ENCODE measurements at regions not wholly inside any gene's neighbourhood (a gene's known extent, or its start where the extent isn't known, plus 50 kb on each side); places are given as distances from the start of the nearest gene placed in this dataset.
A peak's percentile ranks its signal among the peaks of the same experiment; 100 is the strongest.

GRCh38 chr13:59441068-59441467, 722.7 kb downstream of the DIAPH3 start:
- peak in 1 of 4 experiments; percentile 0 for DNase-seq

DNA sequence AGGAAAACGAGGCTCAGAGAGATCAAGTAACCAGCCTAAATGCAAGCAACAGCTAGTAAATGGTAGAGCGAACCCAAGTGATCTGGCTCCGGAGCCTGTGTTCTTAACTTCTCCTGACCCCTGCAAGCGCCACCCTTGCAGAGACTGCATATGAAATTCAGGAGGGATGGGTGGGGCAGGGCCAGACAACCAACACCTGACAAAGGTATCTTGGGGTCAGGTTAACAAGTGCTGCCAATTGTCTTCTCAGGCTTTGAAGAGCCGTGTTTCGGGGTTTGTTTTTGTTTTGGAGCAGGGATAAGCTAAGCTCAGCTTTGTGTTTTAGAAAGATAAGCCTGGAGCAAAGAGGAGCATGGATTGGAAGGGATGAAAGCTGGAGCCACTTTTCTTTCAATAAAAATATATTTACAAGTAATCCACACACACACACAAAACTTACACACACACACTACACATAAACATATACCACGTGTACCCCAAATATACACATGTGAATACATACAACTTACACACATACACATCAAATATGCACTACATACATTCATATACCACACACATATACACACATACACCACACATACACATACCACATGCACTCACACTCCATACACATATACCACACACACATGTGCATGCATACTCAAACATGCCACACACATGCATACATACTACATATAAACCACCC, 722.0 kb downstream of the DIAPH3 start:
- DNase-seq: no peak

- no peak for DNase-seq
Observed at GRCh38 chr13:59442461-59442860, 721.3 kb downstream of the DIAPH3 start.

DNA sequence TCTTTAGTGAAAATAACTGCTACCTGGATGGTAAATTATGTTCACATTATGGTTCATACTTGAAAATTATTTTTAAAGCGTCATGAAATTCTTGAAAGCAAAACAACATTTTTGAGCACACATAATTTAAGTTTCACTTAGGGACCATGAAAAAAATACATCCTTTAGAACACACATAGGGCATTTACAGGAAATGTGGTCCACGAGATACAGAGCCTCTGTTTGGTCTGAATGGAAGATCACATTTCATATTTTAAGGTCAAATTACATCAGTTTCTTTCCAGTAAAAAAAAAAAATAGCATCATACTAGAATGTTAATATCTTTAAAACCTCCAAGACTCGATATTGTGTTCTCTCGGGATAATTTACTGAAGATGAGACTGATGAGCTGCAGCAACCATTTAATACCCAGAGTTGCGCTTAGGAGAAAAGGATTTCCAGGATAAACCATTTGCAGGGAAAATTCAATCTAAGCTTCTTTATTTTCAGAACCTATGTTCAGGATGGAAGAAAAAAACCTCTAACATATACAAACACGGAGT, 720.7 kb downstream of the DIAPH3 start:
- DNase-seq: no peak

- DNase-seq: no peak
Observed at GRCh38 chr13:59444210-59444857, 719.4 kb downstream of the DIAPH3 start.

DNA sequence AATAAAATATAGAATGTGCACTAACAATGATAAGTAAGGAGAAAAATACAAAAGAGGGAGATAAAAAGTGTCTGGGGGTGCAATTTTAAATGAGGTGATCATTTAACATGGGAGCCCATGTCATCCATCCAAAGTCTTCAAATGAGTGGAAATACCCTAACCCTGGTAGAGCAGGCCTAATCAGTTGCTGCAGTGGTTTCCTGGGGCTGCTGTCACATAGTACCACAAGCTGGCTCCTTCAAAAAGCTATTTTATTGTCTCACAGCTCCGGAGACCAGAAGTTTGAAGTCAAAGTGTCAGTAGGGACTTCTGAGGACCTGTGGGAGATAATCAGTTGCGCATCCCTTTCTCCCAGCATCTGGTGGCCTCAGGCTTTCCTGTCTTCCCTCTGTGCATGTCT, 717.9 kb downstream of the DIAPH3 start:
- no peak for DNase-seq

DNA sequence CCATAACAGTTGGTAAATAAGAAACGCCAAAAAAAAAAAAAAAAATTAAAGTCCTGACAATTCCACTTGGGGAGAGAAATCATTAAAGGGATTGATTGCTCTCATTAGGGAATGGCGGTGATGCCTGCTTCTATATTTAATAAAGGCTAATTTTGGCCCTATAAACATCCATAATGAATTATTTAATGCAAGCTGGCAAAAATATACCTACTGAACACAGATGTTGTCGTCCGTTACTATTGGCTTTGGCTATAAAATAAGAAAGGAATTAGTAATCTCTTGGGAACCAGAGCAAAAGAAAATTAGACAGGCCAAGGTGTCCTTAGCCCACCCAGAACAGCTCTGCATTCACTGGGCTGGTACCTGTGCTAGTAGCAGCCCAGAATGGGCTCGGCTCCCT, 717.3 kb downstream of the DIAPH3 start:
- no peak for DNase-seq

DNA sequence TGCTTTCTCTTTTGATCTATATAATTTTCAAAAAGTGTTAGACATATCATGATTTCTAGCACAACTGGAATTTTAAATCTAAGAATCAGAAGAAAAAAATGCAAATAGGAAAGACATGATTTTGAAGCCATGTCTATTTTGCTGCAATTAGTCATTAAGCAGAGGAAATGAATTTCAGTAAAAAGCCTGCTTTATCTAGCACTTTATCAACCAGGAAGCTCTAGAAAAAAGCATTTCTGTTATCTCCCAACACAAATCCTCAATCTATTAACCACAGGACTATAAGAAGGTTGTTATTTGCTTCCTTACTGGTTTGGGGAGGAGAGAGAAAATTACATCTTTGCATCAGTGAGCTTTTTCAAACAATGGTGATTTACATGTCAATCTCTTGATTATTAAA, 716.7 kb downstream of the DIAPH3 start:
- DNase-seq: no peak

GRCh38 chr13:59447846-59448620, 715.7 kb downstream of the DIAPH3 start:
- no peak for DNase-seq

DNA sequence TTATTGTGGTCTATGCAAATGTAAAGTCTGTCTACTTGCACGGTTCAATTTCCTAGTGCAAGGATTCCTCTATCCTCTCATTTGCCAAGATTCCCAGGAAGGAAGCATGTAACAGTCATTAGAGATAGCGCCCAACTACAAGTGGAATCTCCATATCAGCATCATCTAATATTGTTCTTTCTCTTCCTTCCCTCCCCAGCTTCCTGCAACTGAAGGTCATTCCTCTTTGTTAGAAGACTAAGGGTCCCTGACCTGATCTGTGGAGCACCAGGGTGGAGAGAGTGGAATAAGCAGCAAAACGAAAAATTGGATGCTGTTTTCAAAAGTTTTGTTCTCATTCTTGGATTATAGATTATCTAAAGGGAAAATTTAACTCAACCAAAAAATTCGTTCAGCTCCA, 714.0 kb downstream of the DIAPH3 start:
- DNase-seq: no peak

DNA sequence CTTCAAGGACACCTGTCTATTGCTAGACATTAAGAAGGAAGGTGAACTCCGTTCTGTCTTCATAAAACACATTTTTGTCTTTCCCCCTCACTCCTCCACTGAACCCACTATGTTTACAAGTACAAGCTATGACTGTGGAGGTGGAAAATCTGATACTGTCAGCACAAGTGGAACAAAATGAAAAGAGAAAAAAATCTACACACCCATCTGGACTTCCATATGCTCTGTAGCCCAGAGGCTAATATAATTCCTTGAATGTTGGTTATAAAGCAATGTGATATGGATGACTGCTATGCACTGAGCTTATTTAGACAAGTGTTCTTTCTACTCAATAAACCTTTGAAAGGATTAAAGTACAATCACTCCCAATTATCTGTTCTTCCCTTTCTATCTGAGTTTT, 713.5 kb downstream of the DIAPH3 start:
- no peak for DNase-seq

- DNase-seq: no peak
Observed at GRCh38 chr13:59451236-59451635, 712.5 kb downstream of the DIAPH3 start.

DNA sequence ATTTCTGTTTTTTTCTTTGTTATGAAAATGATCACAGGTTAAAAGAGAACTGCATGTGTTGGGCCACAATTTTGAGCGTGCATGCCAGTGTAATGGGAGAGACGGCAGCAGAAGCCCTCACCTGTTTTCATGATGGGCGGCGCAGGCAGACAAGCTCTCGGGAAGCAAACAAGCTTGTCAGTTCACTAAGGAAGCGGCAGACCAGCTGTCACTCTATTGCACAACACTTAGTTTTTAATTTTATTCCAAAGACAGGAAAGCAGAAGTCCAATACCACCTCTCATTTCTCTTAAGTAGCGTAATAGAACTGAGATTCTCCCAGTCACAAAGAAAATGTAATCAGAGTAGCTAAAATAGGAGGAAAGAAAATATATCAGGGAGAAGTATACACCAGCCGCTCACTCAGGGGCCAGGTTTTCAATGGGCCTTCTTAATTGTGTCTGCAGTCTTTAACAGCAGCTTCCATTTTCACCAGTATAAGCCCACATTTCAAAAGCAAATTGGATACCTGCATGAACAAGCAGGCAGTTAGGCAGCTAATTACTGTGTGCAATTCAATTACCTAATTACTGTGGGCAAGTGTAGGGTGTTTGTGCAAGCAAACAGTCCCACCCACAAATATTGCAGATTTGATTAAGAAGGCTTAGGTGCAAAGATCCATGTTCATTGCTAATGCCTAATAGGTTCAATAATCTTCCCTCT, 711.4 kb downstream of the DIAPH3 start:
- DNase-seq: no peak

- DNase-seq: no peak
Observed at GRCh38 chr13:59458908-59459579, 704.7 kb downstream of the DIAPH3 start.

GRCh38 chr13:59459972-59460371, 703.8 kb downstream of the DIAPH3 start:
- DNase-seq: no peak

- DNase-seq: no peak
Observed at GRCh38 chr13:59461411-59461810, 702.3 kb downstream of the DIAPH3 start.

GRCh38 chr13:59463023-59463422, 700.7 kb downstream of the DIAPH3 start:
- DNase-seq: no peak

DNA sequence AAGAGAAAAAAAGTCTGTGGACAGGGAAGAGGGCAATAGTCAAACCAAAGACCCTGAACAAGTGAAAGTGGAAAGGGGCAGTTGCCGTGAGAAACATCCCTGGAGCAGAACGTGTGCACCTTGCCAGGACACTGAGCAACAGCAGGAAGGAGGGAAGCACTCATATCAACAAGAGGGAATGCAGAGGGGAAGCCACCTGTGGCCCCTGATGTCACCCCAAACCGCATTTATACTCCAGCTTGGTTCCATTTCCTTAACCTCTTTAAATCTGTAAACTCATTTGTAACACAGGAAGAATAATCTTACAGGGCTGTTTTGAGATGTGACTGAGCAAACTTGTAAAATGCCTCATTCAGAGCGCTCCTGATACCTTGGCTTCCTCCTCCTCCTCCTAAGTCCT, 698.8 kb downstream of the DIAPH3 start:
- DNase-seq: no peak

- DNase-seq: no peak
Observed at GRCh38 chr13:59468396-59468795, 695.3 kb downstream of the DIAPH3 start.

GRCh38 chr13:59471106-59471505, 692.6 kb downstream of the DIAPH3 start:
- DNase-seq: no peak

DNA sequence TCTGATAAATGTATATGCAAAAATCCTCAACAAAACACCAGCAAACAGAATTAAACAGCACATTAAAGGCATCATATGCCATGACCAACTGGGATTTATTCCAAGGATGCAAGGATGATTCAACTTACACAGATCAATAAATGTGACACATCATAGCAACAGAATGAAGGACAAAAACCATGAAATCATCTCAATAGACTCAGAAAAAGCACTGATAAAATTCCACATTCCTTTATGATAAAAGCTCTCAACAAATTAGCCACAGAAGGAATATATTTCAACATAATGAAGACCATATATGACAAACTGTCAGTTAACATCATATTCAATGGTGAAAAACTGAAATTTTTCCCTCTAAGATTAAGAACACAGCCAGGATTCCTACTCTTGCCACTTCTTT, 691.6 kb downstream of the DIAPH3 start:
- no peak for DNase-seq

DNA sequence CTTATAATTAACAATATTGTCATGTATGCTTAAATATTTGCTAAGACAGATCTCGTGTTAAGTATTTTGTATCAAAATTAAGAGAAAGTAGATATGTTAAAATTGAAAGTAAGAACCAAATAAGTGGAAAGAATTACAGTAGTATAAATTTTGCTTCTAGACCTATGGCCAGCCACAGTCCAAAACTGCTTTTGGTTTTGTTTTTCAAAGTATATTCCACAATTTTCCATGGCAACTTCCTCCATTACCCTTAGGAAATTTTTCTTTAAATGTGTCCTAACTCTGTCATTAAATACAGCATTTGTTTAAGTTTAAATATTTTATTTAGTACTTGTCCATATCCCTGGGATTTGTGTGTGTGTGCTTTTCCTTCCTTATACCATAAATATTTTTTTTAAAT, 689.0 kb downstream of the DIAPH3 start:
- DNase-seq: no peak

- DNase-seq: no peak
Observed at GRCh38 chr13:59475911-59476310, 687.8 kb downstream of the DIAPH3 start.
